Activated T-helper 17 cell treated with anti-CD3 and anti-CD28 coated beads, Interleukin-2, amount 50 U/mL, for 72 hours (primary cell): ENCODE measurements at regions not wholly inside any gene's neighbourhood (a gene's known extent, or its start where the extent isn't known, plus 50 kb on each side); places are given as distances from the start of the nearest gene placed in this dataset.

Experiments
- ATAC-seq: fragments of 150-1000 bp; cut with Tn5 transposase; replicated peaks from 2 replicates; pipeline ENCODE4 v1.10.0; 2021; ENCODE audit warnings: mild to moderate bottlenecking, moderate library complexity
- H3K27ac Mint-ChIP-seq: one replicate; pipeline ENCODE4 v1.8.0; 2022; ENCODE audit warnings: mixed read lengths
- H3K27me3 Mint-ChIP-seq: one replicate; pipeline ENCODE4 v1.8.0; 2022; ENCODE audit warnings: mixed read lengths
- H3K36me3 Mint-ChIP-seq: one replicate; pipeline ENCODE4 v1.8.0; 2022; ENCODE audit warnings: low read depth, mild to moderate bottlenecking, mixed read lengths
- H3K4me1 Mint-ChIP-seq: one replicate; pipeline ENCODE4 v1.8.0; 2022; ENCODE audit warnings: mixed read lengths
- H3K4me3 Mint-ChIP-seq: one replicate; pipeline ENCODE4 v1.8.0; 2022; ENCODE audit warnings: mild to moderate bottlenecking, mixed read lengths
- H3K9me3 Mint-ChIP-seq: one replicate; pipeline ENCODE4 v1.8.0; 2022; ENCODE audit warnings: mixed read lengths

- no peak for ATAC-seq
- Mint-ChIP-seq H3K27ac (no peak overlapping the region), H3K4me3 (no peak overlapping the region)
These were observed 223.7 kb upstream of the ADAMTS5 start for GRCh38 chr21:27190601-27191000.

GRCh38 chr21:27189870-27190269 is 223.0 kb upstream of the ADAMTS5 start:
- no peaks in the 10 kb centered on the region for H3K27me3 Mint-ChIP-seq
- no peak overlapping the region for H3K4me3 Mint-ChIP-seq
- H3K4me1 Mint-ChIP-seq, result no peaks in the 10 kb centered on the region
- peaks cover 3% of the 10 kb centered on the region for H3K9me3 Mint-ChIP-seq
- H3K27ac Mint-ChIP-seq, result no peak overlapping the region
- ATAC-seq, result no peak
- H3K36me3 Mint-ChIP-seq, result no peaks in the 10 kb centered on the region

More at GRCh38 chr21:27190601-27191000, 223.7 kb upstream of the ADAMTS5 start:
- no peaks in the 10 kb centered on the region for H3K36me3 Mint-ChIP-seq
- peaks cover 3% of the 10 kb centered on the region for H3K9me3 Mint-ChIP-seq
- H3K4me1 Mint-ChIP-seq, result no peaks in the 10 kb centered on the region
- H3K27me3 Mint-ChIP-seq, result no peaks in the 10 kb centered on the region

- no peak for ATAC-seq
- Mint-ChIP-seq H3K27me3 (no peaks in the 10 kb centered on the region), H3K9me3 (peaks cover 14% of the 10 kb centered on the region), H3K27ac (no peak overlapping the region), H3K36me3 (no peaks in the 10 kb centered on the region), H3K4me3 (no peak overlapping the region), H3K4me1 (no peaks in the 10 kb centered on the region)
These were observed 206.2 kb upstream of the ADAMTS5 start for GRCh38 chr21:27173053-27173452.

GRCh38 chr21:27171707-27172106 is 204.8 kb upstream of the ADAMTS5 start:
- no peaks in the 10 kb centered on the region for H3K27me3 Mint-ChIP-seq
- ATAC-seq, result no peak
- no peak overlapping the region for H3K4me3 Mint-ChIP-seq
- H3K36me3 Mint-ChIP-seq, result no peaks in the 10 kb centered on the region
- H3K4me1 Mint-ChIP-seq, result no peaks in the 10 kb centered on the region
- peaks cover 11% of the 10 kb centered on the region for H3K9me3 Mint-ChIP-seq
- no peak overlapping the region for H3K27ac Mint-ChIP-seq

- no peak overlapping the region for H3K4me3 Mint-ChIP-seq
- no peak overlapping the region for H3K27ac Mint-ChIP-seq
- no peaks in the 10 kb centered on the region for H3K4me1 Mint-ChIP-seq
- H3K27me3 Mint-ChIP-seq, result no peaks in the 10 kb centered on the region
- no peak for ATAC-seq
- H3K36me3 Mint-ChIP-seq, result no peaks in the 10 kb centered on the region
- peaks cover 12% of the 10 kb centered on the region for H3K9me3 Mint-ChIP-seq
These were observed 201.2 kb upstream of the ADAMTS5 start for GRCh38 chr21:27168084-27168483.

- H3K36me3 Mint-ChIP-seq, result no peaks in the 10 kb centered on the region
- no peak for ATAC-seq
- peaks cover 12% of the 10 kb centered on the region for H3K9me3 Mint-ChIP-seq
- no peak overlapping the region for H3K4me3 Mint-ChIP-seq
- H3K4me1 Mint-ChIP-seq, result no peaks in the 10 kb centered on the region
- no peaks in the 10 kb centered on the region for H3K27me3 Mint-ChIP-seq
- no peak overlapping the region for H3K27ac Mint-ChIP-seq
These were observed 197.6 kb upstream of the ADAMTS5 start for GRCh38 chr21:27164208-27165177.

- Mint-ChIP-seq H3K4me1 (no peaks in the 10 kb centered on the region), H3K36me3 (no peaks in the 10 kb centered on the region), H3K9me3 (peaks cover 4% of the 10 kb centered on the region), H3K27me3 (no peaks in the 10 kb centered on the region), H3K4me3 (no peak overlapping the region), H3K27ac (no peak overlapping the region)
- no peak for ATAC-seq
These were observed 192.1 kb upstream of the ADAMTS5 start for GRCh38 chr21:27158967-27159366.

- Mint-ChIP-seq H3K27me3 (no peaks in the 10 kb centered on the region), H3K4me1 (no peaks in the 10 kb centered on the region), H3K4me3 (no peak overlapping the region), H3K27ac (no peak overlapping the region), H3K9me3 (peaks cover 4% of the 10 kb centered on the region), H3K36me3 (no peaks in the 10 kb centered on the region)
- no peak for ATAC-seq
These were observed 190.2 kb upstream of the ADAMTS5 start for GRCh38 chr21:27157097-27157496.

GRCh38 chr21:27156666-27157065 is 189.8 kb upstream of the ADAMTS5 start:
- Mint-ChIP-seq H3K4me1 (no peaks in the 10 kb centered on the region), H3K4me3 (no peak overlapping the region), H3K27me3 (no peaks in the 10 kb centered on the region), H3K36me3 (no peaks in the 10 kb centered on the region), H3K27ac (no peak overlapping the region), H3K9me3 (peaks cover 4% of the 10 kb centered on the region)
- ATAC-seq, result no peak

- no peak for ATAC-seq
- H3K27me3 Mint-ChIP-seq, result no peaks in the 10 kb centered on the region
- no peaks in the 10 kb centered on the region for H3K36me3 Mint-ChIP-seq
- H3K9me3 Mint-ChIP-seq, result peaks cover 8% of the 10 kb centered on the region
- no peaks in the 10 kb centered on the region for H3K4me1 Mint-ChIP-seq
- H3K4me3 Mint-ChIP-seq, result no peak overlapping the region
- H3K27ac Mint-ChIP-seq, result no peak overlapping the region
These were observed 188.2 kb upstream of the ADAMTS5 start for GRCh38 chr21:27155130-27155500.

- no peak for ATAC-seq
- no peak overlapping the region for H3K4me3 Mint-ChIP-seq
- peaks cover 9% of the 10 kb centered on the region for H3K9me3 Mint-ChIP-seq
- no peak overlapping the region for H3K27ac Mint-ChIP-seq
- no peaks in the 10 kb centered on the region for H3K4me1 Mint-ChIP-seq
- no peaks in the 10 kb centered on the region for H3K27me3 Mint-ChIP-seq
- no peaks in the 10 kb centered on the region for H3K36me3 Mint-ChIP-seq
These were observed 187.7 kb upstream of the ADAMTS5 start for GRCh38 chr21:27154451-27155129.

GRCh38 chr21:27152996-27153395 is 186.1 kb upstream of the ADAMTS5 start:
- H3K27me3 Mint-ChIP-seq, result no peaks in the 10 kb centered on the region
- no peak for ATAC-seq
- H3K27ac Mint-ChIP-seq, result no peak overlapping the region
- H3K9me3 Mint-ChIP-seq, result peaks cover 12% of the 10 kb centered on the region
- H3K4me1 Mint-ChIP-seq, result no peaks in the 10 kb centered on the region
- no peaks in the 10 kb centered on the region for H3K36me3 Mint-ChIP-seq
- no peak overlapping the region for H3K4me3 Mint-ChIP-seq

- ATAC-seq, result no peak
- H3K36me3 Mint-ChIP-seq, result no peaks in the 10 kb centered on the region
- H3K4me1 Mint-ChIP-seq, result no peaks in the 10 kb centered on the region
- no peaks in the 10 kb centered on the region for H3K27me3 Mint-ChIP-seq
- no peak overlapping the region for H3K4me3 Mint-ChIP-seq
- H3K9me3 Mint-ChIP-seq, result peaks cover 10% of the 10 kb centered on the region
- H3K27ac Mint-ChIP-seq, result no peak overlapping the region
These were observed 182.1 kb upstream of the ADAMTS5 start for GRCh38 chr21:27149034-27149433.

- no peak overlapping the region for H3K27ac Mint-ChIP-seq
- H3K4me1 Mint-ChIP-seq, result no peaks in the 10 kb centered on the region
- no peaks in the 10 kb centered on the region for H3K27me3 Mint-ChIP-seq
- peaks cover 10% of the 10 kb centered on the region for H3K9me3 Mint-ChIP-seq
- H3K36me3 Mint-ChIP-seq, result no peaks in the 10 kb centered on the region
- no peak overlapping the region for H3K4me3 Mint-ChIP-seq
- no peak for ATAC-seq
These were observed 179.4 kb upstream of the ADAMTS5 start for GRCh38 chr21:27146268-27146667.
